HuH-7.5 (cell line): ENCODE measurements at regions not wholly inside any gene's neighbourhood (a gene's known extent, or its start where the extent isn't known, plus 50 kb on each side); places are given as distances from the start of the nearest gene placed in this dataset.
A peak's percentile ranks its signal among the peaks of the same experiment; 100 is the strongest.
"Not testable (repeated sequence)": the region's sequence is repeated elsewhere in the genome, so short reads cannot be mapped to it uniquely, and the experiment has no call there.

Experiments used
- DNase-seq: peaks from one replicate; pipeline ENCODE4 v3.0.0; 2011; ENCODE audit warnings: low spot score

DNA sequence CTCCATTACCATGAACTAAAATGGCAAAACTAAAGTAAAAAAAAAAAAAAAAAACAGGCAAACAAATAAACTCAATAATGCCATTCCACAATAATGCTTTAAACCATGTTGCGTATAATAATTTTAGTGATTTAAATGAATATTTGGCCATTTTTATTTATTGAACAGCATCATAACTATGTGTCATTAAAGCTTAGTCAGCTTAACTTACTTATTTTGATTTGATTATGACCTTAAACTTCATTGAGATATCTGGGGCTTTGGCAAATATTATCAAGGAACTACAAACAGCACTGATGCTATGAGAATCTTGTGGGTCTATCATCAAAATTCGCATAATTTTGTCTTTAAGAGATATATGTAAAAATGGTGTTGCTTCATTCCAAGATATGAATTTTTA lies 1610.3 kb upstream of the NUDT12 start:
- no peak for DNase-seq

DNA sequence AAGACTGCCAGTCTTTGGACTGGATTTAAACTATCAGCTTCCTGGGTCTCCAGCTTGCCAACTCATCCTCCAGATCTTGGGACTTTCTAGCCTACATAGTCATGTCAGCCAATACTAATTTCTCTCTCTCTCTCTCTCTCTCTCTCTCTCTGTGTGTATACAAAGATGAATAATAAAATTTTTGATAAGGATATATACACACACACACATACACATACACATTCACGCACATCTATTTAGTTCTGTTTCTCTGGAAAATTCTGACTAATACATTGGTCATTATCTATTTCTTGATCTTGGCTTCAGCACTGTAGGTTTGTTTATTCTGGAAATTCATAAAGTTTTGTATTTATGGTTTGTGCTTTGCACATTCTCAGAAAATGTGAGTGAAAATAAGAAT lies 1606.2 kb upstream of the NUDT12 start:
- no peak for DNase-seq

DNA sequence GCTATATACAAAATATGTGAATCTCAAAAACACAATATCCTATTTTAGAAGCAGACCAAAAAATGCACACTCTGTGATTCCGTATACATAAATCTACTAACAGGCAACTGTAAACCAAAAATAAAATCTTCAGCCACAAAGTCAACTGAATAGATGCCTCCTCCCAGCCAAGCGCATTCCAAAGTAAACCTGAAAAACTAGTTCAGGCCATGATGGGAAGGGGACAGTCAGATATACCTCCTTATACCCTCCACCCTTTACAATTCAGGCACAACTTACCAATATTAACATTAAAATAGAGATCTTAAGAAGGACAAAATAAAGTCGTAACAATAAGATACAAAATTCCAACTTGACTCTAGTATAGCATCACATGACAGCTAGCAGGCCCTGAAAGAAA lies 1604.5 kb upstream of the NUDT12 start:
- no peak for DNase-seq

GRCh38 chr5:105163547-105163946 lies 1601.0 kb upstream of the NUDT12 start:
- no peak for DNase-seq

- DNase-seq: not testable (repeated sequence)
Observed at GRCh38 chr5:105162557-105162956, 1600.0 kb upstream of the NUDT12 start.

DNA sequence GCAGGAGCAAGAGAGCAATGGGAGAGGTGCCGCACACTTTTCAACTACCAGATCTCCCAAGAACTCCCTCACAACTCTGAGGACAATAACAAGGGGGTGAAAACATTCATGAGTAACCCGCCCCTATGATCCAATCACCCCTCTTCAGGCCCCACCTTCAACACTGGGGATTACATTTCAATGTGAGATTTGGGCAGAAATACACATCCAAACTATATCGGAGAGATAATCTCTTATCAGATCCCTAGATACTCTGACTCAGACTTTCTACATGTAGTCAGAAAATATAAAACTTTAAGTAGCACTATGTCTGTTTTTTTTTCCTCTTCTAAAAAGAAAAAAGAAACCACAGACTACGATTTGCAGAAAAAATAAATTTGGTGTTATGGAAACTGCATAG lies 1595.9 kb upstream of the NUDT12 start:
- DNase-seq: no peak

GRCh38 chr5:105150323-105150722 lies 1587.7 kb upstream of the NUDT12 start:
- DNase-seq: no peak

GRCh38 chr5:105146867-105147266 lies 1584.3 kb upstream of the NUDT12 start:
- DNase-seq: no peak

GRCh38 chr5:105145152-105145551 lies 1582.6 kb upstream of the NUDT12 start:
- DNase-seq: no peak

DNA sequence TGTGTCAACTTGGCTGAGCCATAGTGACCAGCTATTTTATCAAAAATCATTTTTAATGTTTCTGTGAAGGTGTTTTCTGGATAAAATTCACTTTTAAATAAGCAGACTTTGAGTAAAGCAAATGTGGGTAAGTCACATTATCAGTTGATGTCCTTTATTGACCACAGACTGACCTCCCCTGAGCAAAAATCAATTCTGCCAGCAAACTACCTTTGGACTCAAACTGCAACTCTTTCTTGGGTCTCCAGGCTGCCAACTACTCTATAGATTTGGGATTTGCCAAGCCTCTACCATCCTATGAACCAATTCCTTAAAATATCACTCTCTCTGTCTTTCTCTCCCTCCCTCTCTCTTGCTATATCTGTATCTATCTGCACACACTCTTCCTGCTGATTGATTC lies 1571.7 kb upstream of the NUDT12 start:
- DNase-seq: no peak

DNA sequence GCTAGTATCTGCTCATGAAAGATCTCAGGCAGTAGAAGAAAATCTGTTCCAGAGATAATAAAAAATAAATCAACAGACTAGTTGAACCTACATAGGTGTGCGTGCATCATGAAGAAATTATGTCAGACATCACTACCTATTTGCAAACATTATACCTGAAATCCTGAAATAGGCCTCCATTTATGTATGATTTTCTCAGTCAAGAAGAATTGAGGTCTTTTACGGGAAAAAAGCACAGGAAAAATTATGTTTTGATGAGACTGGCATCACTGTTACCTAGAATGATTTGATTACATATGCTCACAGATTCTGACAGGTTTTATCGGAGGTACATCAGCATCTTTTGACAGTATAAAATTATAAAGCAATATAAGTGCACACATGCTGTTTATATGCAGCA lies 1570.5 kb upstream of the NUDT12 start:
- DNase-seq: no peak

GRCh38 chr5:105132581-105132980 lies 1570.0 kb upstream of the NUDT12 start:
- DNase-seq: no peak

GRCh38 chr5:105131045-105131444 lies 1568.5 kb upstream of the NUDT12 start:
- no peak for DNase-seq

DNA sequence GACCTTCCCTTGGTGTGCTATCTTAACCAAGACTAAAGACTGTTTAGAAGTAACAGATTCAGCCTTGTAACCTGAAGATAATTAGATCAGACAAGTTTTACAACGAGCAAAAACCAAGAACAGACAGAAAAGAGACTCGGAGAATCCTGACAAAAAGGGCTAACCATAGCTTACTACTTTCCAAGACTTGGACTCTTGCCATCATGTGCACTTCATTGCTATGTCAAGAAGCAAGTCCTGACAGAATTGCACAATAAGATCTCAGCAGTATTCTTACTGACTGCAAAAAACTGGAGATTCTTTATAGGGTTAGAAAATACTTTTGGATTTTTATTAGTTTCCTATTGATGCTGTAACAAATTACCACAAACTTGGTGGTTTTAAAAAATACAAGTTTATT lies 1539.0 kb upstream of the NUDT12 start:
- DNase-seq: no peak

GRCh38 chr5:105088961-105089360 lies 1526.4 kb upstream of the NUDT12 start:
- DNase-seq: no peak

- no peak for DNase-seq
Observed at GRCh38 chr5:105088102-105088501, 1525.5 kb upstream of the NUDT12 start.

- no peak for DNase-seq
Observed at GRCh38 chr5:105057893-105058292, 1495.3 kb upstream of the NUDT12 start.

DNA sequence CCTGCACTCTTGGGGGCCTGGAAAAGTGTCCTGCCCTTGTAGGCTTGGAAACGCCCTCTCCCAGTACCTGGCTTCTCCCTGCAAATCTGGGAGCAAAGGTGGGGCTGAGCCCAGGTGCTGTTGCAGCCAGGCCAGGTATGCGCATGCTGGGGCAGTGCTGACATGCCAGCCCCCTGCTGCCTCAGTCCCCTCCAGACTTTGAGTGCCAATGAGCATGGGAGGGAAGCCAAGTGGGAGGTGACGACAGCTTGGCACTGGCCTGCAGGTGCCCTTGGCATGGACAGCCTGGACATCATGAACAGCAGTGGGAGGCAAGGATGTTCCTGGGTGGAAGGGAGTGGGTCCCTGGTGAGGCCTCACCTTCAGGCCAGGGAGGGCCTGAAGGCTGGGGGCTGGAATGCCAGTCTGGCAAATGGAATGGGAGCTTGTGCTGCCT lies 1494.4 kb upstream of the NUDT12 start:
- DNase-seq: no peak

- no peak for DNase-seq
Observed at GRCh38 chr5:105054406-105054805, 1491.8 kb upstream of the NUDT12 start.

- no peak for DNase-seq
Observed at GRCh38 chr5:105042623-105043022, 1480.0 kb upstream of the NUDT12 start.

- not testable (repeated sequence) for DNase-seq
Observed at GRCh38 chr5:105036814-105037213, 1474.2 kb upstream of the NUDT12 start.

DNA sequence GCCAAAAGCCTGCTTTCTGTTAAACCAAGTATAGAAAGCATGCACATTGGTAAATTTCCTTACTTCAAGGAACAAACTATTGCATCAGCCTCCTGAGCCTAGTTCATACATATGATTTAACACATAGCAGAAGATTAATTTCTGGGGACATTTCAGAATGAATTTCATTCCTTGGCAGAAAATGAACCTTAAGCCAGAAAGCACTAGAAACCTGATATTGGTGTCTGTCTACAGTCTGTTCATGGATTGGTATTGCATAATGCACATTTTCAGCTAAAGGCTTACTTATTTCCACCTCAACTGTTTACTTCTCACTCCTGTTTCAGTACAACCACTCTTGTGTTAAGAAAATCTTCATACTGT lies 1471.8 kb upstream of the NUDT12 start:
- no peak for DNase-seq

DNA sequence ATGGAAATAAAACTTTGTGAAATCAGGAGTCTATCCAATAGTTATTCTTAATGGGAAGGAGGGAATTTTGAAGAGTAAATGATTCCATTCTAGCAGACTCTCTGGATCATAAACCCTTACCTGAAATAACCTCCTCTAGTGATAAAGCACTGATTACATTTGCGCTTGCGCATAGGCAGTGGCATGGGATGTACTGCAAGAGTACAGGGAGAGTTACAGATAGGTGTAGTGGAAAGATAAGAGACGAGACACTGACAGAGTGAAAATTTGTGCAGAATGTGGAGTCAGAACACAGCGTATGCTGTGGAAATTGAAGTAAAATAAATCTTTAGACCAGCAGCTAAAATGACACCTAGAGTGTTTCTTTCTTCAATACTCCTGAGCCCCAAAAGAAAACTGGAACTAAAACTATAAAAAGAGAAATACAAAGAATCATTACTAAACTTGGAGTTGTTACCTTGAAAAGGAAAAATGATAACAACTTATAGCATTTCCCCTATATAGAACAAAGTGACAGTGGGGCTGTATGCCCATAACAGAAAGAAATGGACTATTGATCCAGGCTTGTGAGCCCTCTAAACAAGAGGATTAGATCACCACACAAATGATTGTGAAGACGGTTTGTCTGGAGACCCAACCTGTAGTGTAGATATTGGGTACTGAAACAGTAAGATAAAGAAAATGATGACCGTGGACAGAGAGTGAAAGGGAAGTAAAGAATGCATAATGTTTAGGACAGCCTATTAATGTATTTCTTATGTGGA lies 1471.2 kb upstream of the NUDT12 start:
- peak; percentile 11 for DNase-seq

DNA sequence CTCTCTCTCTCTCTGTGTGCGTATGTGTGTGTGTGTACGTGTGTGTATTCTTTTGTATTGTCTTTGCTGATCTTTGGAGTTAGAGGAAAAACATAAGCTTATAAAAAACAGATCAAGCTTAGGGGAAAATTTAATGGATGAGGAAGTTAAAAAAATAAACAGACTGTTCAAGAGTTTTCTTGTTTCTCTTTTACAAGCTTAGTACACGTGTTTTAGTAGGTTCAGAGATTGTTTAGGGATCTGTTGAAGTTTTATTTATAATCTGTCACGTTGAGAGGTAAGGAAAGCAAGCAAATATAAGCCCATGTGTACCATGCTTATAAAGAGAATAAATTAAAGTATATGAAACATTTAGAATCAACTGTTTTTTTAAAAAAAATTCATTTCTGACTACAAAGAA lies 1470.3 kb upstream of the NUDT12 start:
- no peak for DNase-seq
